SK-N-SH (cell line): ENCODE measurements at regions not wholly inside any gene's neighbourhood (a gene's known extent, or its start where the extent isn't known, plus 50 kb on each side); places are given as distances from the start of the nearest gene placed in this dataset.

Experiments used
- CTCF ChIA-PET: fragments of 300-600, 350-600 bp; formaldehyde crosslinking; extraction: SDS; loops from one replicate; lab custom pipeline; 2021; lab: Yijun Ruan, JAX
- POLR2A ChIA-PET: fragments of 350-600 bp; sonication (Branson Sonifier 250); formaldehyde crosslinking; extraction: SDS; loops from one replicate; lab custom pipeline; 2020; ENCODE audit warnings: antibody characterized with exemption, inconsistent platforms; lab: Yijun Ruan, JAX
- DNase-seq: peaks from one replicate; pipeline ENCODE4 v3.0.0; 2012
- H2AFZ ChIP-seq: fragments of 200-600 bp; sonication (generic); 2 replicates; pipeline ENCODE4 v1.8.1; 2016; ENCODE audit warnings: antibody characterized with exemption, mild to moderate bottlenecking, low read depth
- H3F3A ChIP-seq: fragments of 200-600 bp; sonication (generic); replicated peaks from 2 replicates; pipeline ENCODE3; 2016; ENCODE audit warnings: antibody characterized with exemption, mild to moderate bottlenecking; ENCODE audit not compliant: insufficient read depth
- H3K27ac ChIP-seq, 2 experiments: fragments of 200-500 bp in 1 of 2; fragments of 200-600 bp in 1 of 2; sonication (Bioruptor generic) in 1 of 2; sonication (generic), shearing (Covaris generic) in 1 of 2; 2 replicates each; pipeline versions ENCODE4 v1.5.1 to v1.6.1; 2014 to 2016; ENCODE audit warnings: low read depth in 2 of 2, inconsistent platforms in 1 of 2, low read length in 1 of 2, mild to moderate bottlenecking in 1 of 2, mixed read lengths in 1 of 2
- H3K27me3 ChIP-seq: fragments of 200-600 bp; sonication (generic), shearing (Covaris generic); 2 replicates; pipeline ENCODE4 v1.6.1; 2016; ENCODE audit warnings: mixed run types; ENCODE audit not compliant: insufficient read depth
- H3K36me3 ChIP-seq, 2 experiments: fragments of 200-500 bp in 1 of 2; fragments of 200-600 bp in 1 of 2; sonication (Bioruptor generic) in 1 of 2; sonication (generic) in 1 of 2; replicated peaks in 1 of 2; 2 replicates each; pipeline versions ENCODE3 to v1.5.1; 2014 to 2016; ENCODE audit warnings: low read length in 1 of 2, mild to moderate bottlenecking in 1 of 2; ENCODE audit not compliant: insufficient read depth in 2 of 2, control insufficient read depth in 1 of 2
- H3K4me1 ChIP-seq, 2 experiments: fragments of 200-500 bp in 1 of 2; fragments of 200-600 bp in 1 of 2; sonication (Bioruptor generic) in 1 of 2; sonication (generic), shearing (Covaris generic) in 1 of 2; 2 replicates each; pipeline versions ENCODE4 v1.5.1 to v1.6.1; 2014 to 2016; ENCODE audit warnings: low read depth in 1 of 2, low read length in 1 of 2, mixed run types in 1 of 2; ENCODE audit not compliant: insufficient read depth in 2 of 2, control insufficient read depth in 1 of 2
- H3K4me2 ChIP-seq: fragments of 200-600 bp; sonication (generic), shearing (Covaris generic); 2 replicates; pipeline ENCODE4 v1.6.1; 2017; ENCODE audit warnings: mixed run types
- H3K4me3 ChIP-seq, 2 experiments: fragments of 200-500 bp in 1 of 2; fragments of 200-600 bp in 1 of 2; sonication (Bioruptor generic) in 1 of 2; sonication (generic), shearing (Covaris generic) in 1 of 2; 2 replicates each; pipeline versions ENCODE4 v1.5.1 to v1.8.1; 2014 to 2016; ENCODE audit warnings: low read depth in 2 of 2, inconsistent platforms in 1 of 2, low read length in 1 of 2, mild to moderate bottlenecking in 1 of 2, mixed read lengths in 1 of 2, moderate library complexity in 1 of 2
- H3K79me2 ChIP-seq: fragments of 200-600 bp; sonication (generic); 2 replicates; pipeline ENCODE4 v1.8.1; 2017; ENCODE audit warnings: mild to moderate bottlenecking; ENCODE audit not compliant: insufficient read depth
- H3K9ac ChIP-seq: fragments of 200-600 bp; sonication (generic); 2 replicates; pipeline ENCODE4 v1.6.1; 2017; ENCODE audit warnings: mixed run types
- H3K9me2 ChIP-seq: fragments of 200-600 bp; sonication (generic); 2 replicates; pipeline ENCODE4 v1.6.1; 2017; ENCODE audit warnings: mixed run types
- H3K9me3 ChIP-seq: fragments of 200-600 bp; sonication (generic); 2 replicates; pipeline ENCODE4 v1.6.1; 2017; ENCODE audit warnings: mixed run types, mild to moderate bottlenecking, moderate library complexity
- H4K20me1 ChIP-seq: fragments of 200-600 bp; sonication (generic); 2 replicates; pipeline ENCODE4 v1.6.1; 2017; ENCODE audit warnings: mild to moderate bottlenecking, mixed run types; ENCODE audit not compliant: insufficient read depth
- CHD2 ChIP-seq: fragments of 150-350 bp; IDR thresholded peaks from 2 replicates; pipeline ENCODE4 v1.6.1; 2018; ENCODE audit warnings: low read length; ENCODE audit not compliant: partially characterized antibody
- ELF1 ChIP-seq: IDR thresholded peaks from 2 replicates; pipeline ENCODE4 v1.4.0; 2012
- EP300 ChIP-seq, 2 experiments: IDR thresholded peaks; 2 replicates each; pipeline versions ENCODE4 v1.4.0 to v1.6.1; 2012; ENCODE audit warnings: borderline replicate concordance in 1 of 2, low read depth in 1 of 2, low read length in 1 of 2
- FOXJ3 ChIP-seq: sonication (generic); formaldehyde crosslinking; IDR thresholded peaks from 2 replicates; pipeline ENCODE4 v1.5.1; 2020; ENCODE audit warnings: mild to moderate bottlenecking, missing genetic modification reagents
- GABPA ChIP-seq: IDR thresholded peaks from 2 replicates; pipeline ENCODE4 v1.4.0; 2012; ENCODE audit warnings: low read depth, mild to moderate bottlenecking
- GATA2 ChIP-seq: sonication (generic); formaldehyde crosslinking; IDR thresholded peaks from 2 replicates; pipeline ENCODE4 v1.5.0; 2020; ENCODE audit warnings: mild to moderate bottlenecking, missing genetic modification reagents
- JUND ChIP-seq: IDR thresholded peaks from 2 replicates; pipeline ENCODE4 v1.4.0; 2012
- MAX ChIP-seq: IDR thresholded peaks from 2 replicates; pipeline ENCODE4 v1.4.0; 2012; ENCODE audit warnings: low read depth
- NFIC ChIP-seq: IDR thresholded peaks from 2 replicates; pipeline ENCODE4 v1.4.0; 2012; ENCODE audit warnings: borderline replicate concordance
- NRF1 ChIP-seq: IDR thresholded peaks from 2 replicates; pipeline ENCODE4 v1.6.1; 2012; ENCODE audit warnings: low read depth, mild to moderate bottlenecking, low read length
- RAD21 ChIP-seq: IDR thresholded peaks from 2 replicates; pipeline ENCODE4 v1.6.1; 2012; ENCODE audit warnings: mild to moderate bottlenecking, low read length
- RCOR1 ChIP-seq: fragments of 150-350 bp; IDR thresholded peaks from 2 replicates; pipeline ENCODE4 v1.6.1; 2017; ENCODE audit warnings: antibody characterized with exemption, low read length
- REST ChIP-seq: IDR thresholded peaks from 2 replicates; pipeline ENCODE4 v1.6.1; 2012; ENCODE audit warnings: mild to moderate bottlenecking, low read depth, low read length, moderate library complexity
- RXRA ChIP-seq: IDR thresholded peaks from 2 replicates; pipeline ENCODE4 v1.4.0; 2012; ENCODE audit warnings: low read depth, mild to moderate bottlenecking, borderline replicate concordance
- SIN3A ChIP-seq: IDR thresholded peaks from 2 replicates; pipeline ENCODE4 v1.6.1; 2012; ENCODE audit warnings: low read depth, mild to moderate bottlenecking, low read length, moderate library complexity, borderline replicate concordance
- SMC3 ChIP-seq: IDR thresholded peaks from 2 replicates; pipeline ENCODE4 v1.6.1; 2012; ENCODE audit warnings: low read depth, low read length, improper control_type of control experiment
- TAF1 ChIP-seq: IDR thresholded peaks from 2 replicates; pipeline ENCODE4 v1.6.1; 2012; ENCODE audit warnings: low read depth, mild to moderate bottlenecking, low read length, moderate library complexity, borderline replicate concordance
- WGBS: methylation state at CpG from one replicate; pipeline ENCODE4 v1.1.6; 2017; ENCODE audit warnings: low lambda C conversion rate; 5-methylcytosine and 5-hydroxymethylcytosine counted together
- TF ChIP-seq, protein P1 (sequence below): IDR thresholded peaks from 2 replicates; pipeline ENCODE4; 2012

GRCh38 chr17:70658840-70659239 is 489.5 kb downstream of the KCNJ2 start:
- WGBS, result 51% methylated on average over 2 of the region's 2 CpGs
- Histone ChIP-seq H3F3A (no peaks in the 10 kb centered on the region), H3K9me3 (no peaks in the 10 kb centered on the region), H4K20me1 (no peaks in the 10 kb centered on the region), H3K9me2 (no peaks in the 10 kb centered on the region), H2AFZ (no peak overlapping the region), H3K9ac (no peak overlapping the region), H3K27me3 (no peaks in the 10 kb centered on the region), H3K4me3 (no peak overlapping the region), H3K4me2 (no peak overlapping the region), H3K36me3 (no peaks in the 10 kb centered on the region), H3K79me2 (no peaks in the 10 kb centered on the region), H3K27ac (no peak overlapping the region), H3K4me1 (peaks cover 0 to 20% of the 10 kb centered on the region in 2 experiments; a peak in 2 of 4 replicates)
- ChIA-PET POLR2A (no interaction called here), CTCF (interaction anchor here (1.0 to 1.7 kb wide), 3 partner anchors 12 to 36 kb away, joined by 3 to 5 read pairs (median 4); no protein-coding TSS in a partner anchor)
- TF ChIP-seq SMC3, result no peak
- TF ChIP-seq CHD2, result no peak
- TF ChIP-seq RCOR1, result no peak
- no peak for DNase-seq

DNA sequence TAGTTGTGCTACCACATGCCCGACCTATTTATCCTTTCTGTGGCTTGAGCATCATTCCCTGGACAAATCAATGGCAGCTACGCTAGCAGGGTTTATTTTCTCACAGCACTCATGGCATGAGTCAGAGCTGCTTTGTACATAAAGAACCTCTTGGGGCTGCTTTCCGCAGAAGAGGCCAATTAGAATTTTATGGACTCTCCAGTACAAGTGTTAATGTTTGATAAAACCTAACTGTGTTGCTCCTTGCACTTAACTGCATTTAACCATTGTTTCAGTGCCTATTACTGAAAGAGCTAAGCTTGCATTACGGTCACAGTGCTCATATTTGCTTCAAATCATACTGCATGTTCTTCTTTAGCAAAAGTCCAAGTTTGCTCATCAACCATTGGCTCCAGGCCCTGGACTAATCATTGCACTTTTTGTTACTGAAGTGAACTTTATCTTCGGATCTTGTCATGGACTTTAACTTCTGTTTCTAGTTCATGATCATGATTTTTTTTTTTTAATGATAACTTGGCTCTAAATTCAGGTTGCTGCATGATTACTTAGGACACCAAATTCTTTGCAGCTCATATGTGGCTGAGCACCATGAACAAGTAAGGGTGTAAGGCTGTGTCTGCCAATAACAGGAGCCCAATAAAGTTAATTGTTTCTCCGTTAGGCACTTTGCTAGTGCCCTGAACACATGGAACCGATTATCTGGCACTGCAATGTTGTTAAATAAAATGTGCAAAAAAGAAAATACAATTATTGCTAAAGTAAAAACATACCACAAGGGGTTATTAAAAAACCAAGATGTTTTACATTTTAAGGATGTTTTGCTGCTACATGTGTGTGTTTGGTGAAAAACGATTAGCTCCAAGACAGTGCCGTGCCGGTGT is 492.2 kb downstream of the KCNJ2 start:
- 49% methylated on average over 10 of the region's 10 CpGs for WGBS
- H3K9me2 ChIP-seq, result no peaks in the 10 kb centered on the region
- H3K4me3 ChIP-seq, result no peak overlapping the region
- POLR2A ChIA-PET, result no interaction called here
- CTCF ChIA-PET, result interaction anchor here (0.8 to 1.8 kb wide), 3 partner anchors 32 to 106 kb away, joined by 3 to 5 read pairs (median 4); no protein-coding TSS in a partner anchor
- no peak overlapping the region for H2AFZ ChIP-seq
- no peak overlapping the region for H3K4me2 ChIP-seq
- H3K4me1 ChIP-seq, result peaks cover 0 to 10% of the 10 kb centered on the region in 2 experiments; a peak in 2 of 4 replicates
- H3F3A ChIP-seq, result no peaks in the 10 kb centered on the region
- no peaks in the 10 kb centered on the region for H3K36me3 ChIP-seq
- H3K9ac ChIP-seq, result no peak overlapping the region
- H3K79me2 ChIP-seq, result no peaks in the 10 kb centered on the region
- no peak for DNase-seq
- peak overlapping the region in 1 of 2 experiments; percentile 36; a peak in 2 of 4 replicates for H3K27ac ChIP-seq
- no peaks in the 10 kb centered on the region for H3K27me3 ChIP-seq
- no peaks in the 10 kb centered on the region for H4K20me1 ChIP-seq
- no peaks in the 10 kb centered on the region for H3K9me3 ChIP-seq
- no peak for TF ChIP-seq TAF1
- TF ChIP-seq NFIC, result no peak
- TF ChIP-seq EP300 (IDR thresholded peaks at IDR 0.05; ENCODE audit: borderline replicate concordance in 1 of 2, low read depth in 1 of 2, low read length in 1 of 2), result peak in 1 of 2 experiments; percentile 65; a peak in 1 of 4 replicates
- no peak for TF ChIP-seq ELF1
- no peak for TF ChIP-seq RAD21
- TF ChIP-seq, protein P1, sequence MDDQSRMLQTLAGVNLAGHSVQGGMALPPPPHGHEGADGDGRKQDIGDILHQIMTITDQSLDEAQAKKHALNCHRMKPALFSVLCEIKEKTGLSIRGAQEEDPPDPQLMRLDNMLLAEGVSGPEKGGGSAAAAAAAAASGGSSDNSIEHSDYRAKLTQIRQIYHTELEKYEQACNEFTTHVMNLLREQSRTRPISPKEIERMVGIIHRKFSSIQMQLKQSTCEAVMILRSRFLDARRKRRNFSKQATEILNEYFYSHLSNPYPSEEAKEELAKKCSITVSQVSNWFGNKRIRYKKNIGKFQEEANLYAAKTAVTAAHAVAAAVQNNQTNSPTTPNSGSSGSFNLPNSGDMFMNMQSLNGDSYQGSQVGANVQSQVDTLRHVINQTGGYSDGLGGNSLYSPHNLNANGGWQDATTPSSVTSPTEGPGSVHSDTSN, result no peak
- TF ChIP-seq SIN3A, result no peak
- TF ChIP-seq GABPA, result no peak
- TF ChIP-seq RCOR1, result peak; percentile 70; the same call in 1 of the 2 replicates
- no peak for TF ChIP-seq MAX
- no peak for TF ChIP-seq JUND
- no peak for TF ChIP-seq RXRA
- TF ChIP-seq GATA2, result peak; percentile 11; the same call in 1 of the 2 replicates
- TF ChIP-seq FOXJ3 (CRISPR knock-in tag), result no peak
- TF ChIP-seq NRF1, result no peak
- TF ChIP-seq REST, result no peak
